ENCODE measurements at regions not wholly inside any gene's neighbourhood (a gene's known extent, or its start where the extent isn't known, plus 50 kb on each side); places are given as distances from the start of the nearest gene placed in this dataset.

DNA sequence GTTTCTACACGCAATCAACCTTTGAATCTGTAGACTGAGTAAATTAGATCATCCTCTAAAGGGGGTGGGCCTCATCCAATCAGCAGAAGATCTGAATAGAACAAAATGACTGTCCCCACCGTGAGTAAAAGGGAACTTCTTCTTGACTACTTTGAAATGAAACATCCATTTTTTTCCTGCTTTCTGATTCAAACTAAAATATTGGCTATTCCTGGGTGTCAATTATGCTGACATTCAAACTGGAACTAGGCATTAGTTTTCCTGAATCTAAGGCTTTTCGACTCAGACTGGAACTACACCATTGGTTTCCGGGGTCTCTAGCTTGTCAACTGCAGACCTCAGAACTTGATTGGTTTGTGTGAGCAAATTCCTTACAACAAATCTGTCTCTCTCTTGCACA, 772.2 kb upstream of the CDH10 start:
- TF ChIP-seq, protein P1, sequence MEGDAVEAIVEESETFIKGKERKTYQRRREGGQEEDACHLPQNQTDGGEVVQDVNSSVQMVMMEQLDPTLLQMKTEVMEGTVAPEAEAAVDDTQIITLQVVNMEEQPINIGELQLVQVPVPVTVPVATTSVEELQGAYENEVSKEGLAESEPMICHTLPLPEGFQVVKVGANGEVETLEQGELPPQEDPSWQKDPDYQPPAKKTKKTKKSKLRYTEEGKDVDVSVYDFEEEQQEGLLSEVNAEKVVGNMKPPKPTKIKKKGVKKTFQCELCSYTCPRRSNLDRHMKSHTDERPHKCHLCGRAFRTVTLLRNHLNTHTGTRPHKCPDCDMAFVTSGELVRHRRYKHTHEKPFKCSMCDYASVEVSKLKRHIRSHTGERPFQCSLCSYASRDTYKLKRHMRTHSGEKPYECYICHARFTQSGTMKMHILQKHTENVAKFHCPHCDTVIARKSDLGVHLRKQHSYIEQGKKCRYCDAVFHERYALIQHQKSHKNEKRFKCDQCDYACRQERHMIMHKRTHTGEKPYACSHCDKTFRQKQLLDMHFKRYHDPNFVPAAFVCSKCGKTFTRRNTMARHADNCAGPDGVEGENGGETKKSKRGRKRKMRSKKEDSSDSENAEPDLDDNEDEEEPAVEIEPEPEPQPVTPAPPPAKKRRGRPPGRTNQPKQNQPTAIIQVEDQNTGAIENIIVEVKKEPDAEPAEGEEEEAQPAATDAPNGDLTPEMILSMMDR (IDR thresholded peaks at IDR 0.05; ENCODE audit: insufficient read depth in 1 of 2, low read depth in 1 of 2, low read length in 1 of 2, severe bottlenecking in 1 of 2, unreplicated experiment in 1 of 2) = no peak
- no peak for DNase-seq
- ChIA-PET CTCF (no interaction called here), POLR2A (no interaction called here)
- H3K27me3 ChIP-seq (replicated peaks; ENCODE audit: control insufficient read depth, insufficient read depth, low read length) = no peaks in the 10 kb centered on the region
- Mint-ChIP-seq H3K36me3 (ENCODE audit: insufficient read depth, unreplicated experiment) (no peaks in the 10 kb centered on the region), H3K27me3 (ENCODE audit: insufficient read depth, unreplicated experiment) (no peaks in the 10 kb centered on the region), H3K4me1 (ENCODE audit: low read depth, unreplicated experiment) (no peaks in the 10 kb centered on the region), H3K4me3 (ENCODE audit: unreplicated experiment) (no peak overlapping the region), H3K9me3 (ENCODE audit: unreplicated experiment) (no peaks in the 10 kb centered on the region), H3K27ac (ENCODE audit: unreplicated experiment) (no peak overlapping the region)
- H3K36me3 ChIP-seq (ENCODE audit: control insufficient read depth, insufficient read depth, low read length) = no peaks in the 10 kb centered on the region
- intact Hi-C loops (cut with micrococcal nuclease; ENCODE audit: unreplicated experiment) = no loop called here
- no TSS peak for BruUV-seq (replicated peaks)
- no peaks in the 10 kb centered on the region for H3K4me1 ChIP-seq
- H3K4me3 ChIP-seq (ENCODE audit: low read depth, low read length) = no peak overlapping the region
- H3K9me3 ChIP-seq = no peaks in the 10 kb centered on the region

GRCh38 chr5:25415970-25416369, 771.2 kb upstream of the CDH10 start:
- H3K4me1 ChIP-seq = no peaks in the 10 kb centered on the region
- no peaks in the 10 kb centered on the region for H3K4me1 Mint-ChIP-seq (ENCODE audit: low read depth, unreplicated experiment)
- H3K36me3 ChIP-seq (ENCODE audit: control insufficient read depth, insufficient read depth, low read length) = no peaks in the 10 kb centered on the region
- H3K9me3 ChIP-seq = no peaks in the 10 kb centered on the region
- CTCF ChIA-PET = no interaction called here
- H3K36me3 Mint-ChIP-seq (ENCODE audit: insufficient read depth, unreplicated experiment) = no peaks in the 10 kb centered on the region
- DNase-seq = no peak
- BruUV-seq (replicated peaks) = no TSS peak
- no peaks in the 10 kb centered on the region for H3K27me3 ChIP-seq (replicated peaks; ENCODE audit: control insufficient read depth, insufficient read depth, low read length)
- POLR2A ChIA-PET = no interaction called here
- H3K9me3 Mint-ChIP-seq (ENCODE audit: unreplicated experiment) = no peaks in the 10 kb centered on the region
- no peaks in the 10 kb centered on the region for H3K27me3 Mint-ChIP-seq (ENCODE audit: insufficient read depth, unreplicated experiment)
- H3K4me3 ChIP-seq (ENCODE audit: low read depth, low read length) = no peak overlapping the region
- H3K27ac Mint-ChIP-seq (ENCODE audit: unreplicated experiment) = no peak overlapping the region
- H3K4me3 Mint-ChIP-seq (ENCODE audit: unreplicated experiment) = no peak overlapping the region
- TF ChIP-seq, protein P1 (IDR thresholded peaks at IDR 0.05; ENCODE audit: insufficient read depth in 1 of 2, low read depth in 1 of 2, low read length in 1 of 2, severe bottlenecking in 1 of 2, unreplicated experiment in 1 of 2) = no peak
- intact Hi-C loops (cut with micrococcal nuclease; ENCODE audit: unreplicated experiment) = no loop called here

DNA sequence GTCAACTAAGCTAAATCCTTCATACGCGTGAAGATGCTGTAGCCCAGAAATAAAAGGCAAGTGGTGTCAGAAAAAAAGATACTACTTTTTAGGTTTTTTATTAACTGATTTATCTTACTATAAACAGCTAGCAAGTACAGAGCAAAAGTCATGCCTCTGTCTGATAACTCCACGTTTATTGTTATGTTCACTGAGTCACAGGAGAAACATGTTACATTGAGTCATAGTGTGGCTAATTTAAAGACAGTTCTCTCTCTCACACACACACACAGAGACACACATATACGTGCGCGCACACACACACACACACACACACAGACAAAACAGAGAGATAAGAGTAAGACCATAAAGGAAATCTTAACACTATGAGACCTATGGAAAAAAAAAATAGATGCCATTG, 770.0 kb upstream of the CDH10 start:
- POLR2A ChIA-PET = no interaction called here

More for the DNA sequence above, 770.0 kb upstream of the CDH10 start:
- Histone ChIP-seq H3K4me3 (ENCODE audit: low read depth, low read length) (no peak overlapping the region), H3K36me3 (ENCODE audit: control insufficient read depth, insufficient read depth, low read length) (no peaks in the 10 kb centered on the region), H3K9me3 (no peaks in the 10 kb centered on the region), H3K27me3 (replicated peaks; ENCODE audit: control insufficient read depth, insufficient read depth, low read length) (no peaks in the 10 kb centered on the region), H3K4me1 (no peaks in the 10 kb centered on the region)
- intact Hi-C loops (cut with micrococcal nuclease; ENCODE audit: unreplicated experiment) = no loop called here
- no peak overlapping the region for H3K27ac Mint-ChIP-seq (ENCODE audit: unreplicated experiment)
- H3K27me3 Mint-ChIP-seq (ENCODE audit: insufficient read depth, unreplicated experiment) = no peaks in the 10 kb centered on the region
- no peak for DNase-seq
- no TSS peak for BruUV-seq (replicated peaks)
- H3K4me3 Mint-ChIP-seq (ENCODE audit: unreplicated experiment) = no peak overlapping the region
- no peaks in the 10 kb centered on the region for H3K36me3 Mint-ChIP-seq (ENCODE audit: insufficient read depth, unreplicated experiment)
- no peaks in the 10 kb centered on the region for H3K9me3 Mint-ChIP-seq (ENCODE audit: unreplicated experiment)
- CTCF ChIA-PET = no interaction called here
- H3K4me1 Mint-ChIP-seq (ENCODE audit: low read depth, unreplicated experiment) = no peaks in the 10 kb centered on the region
- TF ChIP-seq, protein P1 (IDR thresholded peaks at IDR 0.05; ENCODE audit: insufficient read depth in 1 of 2, low read depth in 1 of 2, low read length in 1 of 2, severe bottlenecking in 1 of 2, unreplicated experiment in 1 of 2) = no peak
